GM12864 (cell line): ENCODE measurements at regions not wholly inside any gene's neighbourhood (a gene's known extent, or its start where the extent isn't known, plus 50 kb on each side); places are given as distances from the start of the nearest gene placed in this dataset.

Experiments
- DNase-seq: peaks from one replicate; pipeline ENCODE4 v3.0.0-alpha.2; 2011; ENCODE audit warnings: low read depth
- H3K4me3 ChIP-seq: 2 replicates; pipeline ENCODE4 v1.5.1; 2011; ENCODE audit warnings: mild to moderate bottlenecking, low read depth, low read length, control low read depth
- TF ChIP-seq, protein P1 (sequence below): IDR thresholded peaks from 2 replicates; pipeline ENCODE4 v1.5.1; 2011; ENCODE audit warnings: low read depth, mild to moderate bottlenecking, moderate library complexity, low read length, control low read depth, inconsistent platforms; ENCODE audit errors: missing control alignments

DNA sequence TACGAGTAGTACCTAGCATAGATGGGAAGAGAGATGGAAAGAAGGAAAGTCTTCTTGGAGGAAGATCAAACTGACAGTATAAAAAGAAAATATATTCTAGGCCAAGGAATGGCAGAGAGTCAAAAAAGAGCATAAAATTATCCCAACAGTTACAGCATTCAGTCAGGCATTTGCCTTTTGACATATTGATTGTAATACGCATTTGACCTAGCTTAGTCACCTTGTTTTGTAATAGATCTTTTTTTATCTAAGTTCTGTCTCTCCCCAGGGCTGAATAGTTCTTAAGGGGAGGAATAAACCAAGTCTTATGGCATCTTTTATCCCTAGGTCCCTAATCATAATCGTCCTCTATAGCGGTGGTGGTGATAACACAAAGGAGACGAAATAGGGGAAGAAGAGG lies 657.3 kb upstream of the PIK3C3 start:
- H3K4me3 ChIP-seq = no peak overlapping the region
- TF ChIP-seq, protein P1, sequence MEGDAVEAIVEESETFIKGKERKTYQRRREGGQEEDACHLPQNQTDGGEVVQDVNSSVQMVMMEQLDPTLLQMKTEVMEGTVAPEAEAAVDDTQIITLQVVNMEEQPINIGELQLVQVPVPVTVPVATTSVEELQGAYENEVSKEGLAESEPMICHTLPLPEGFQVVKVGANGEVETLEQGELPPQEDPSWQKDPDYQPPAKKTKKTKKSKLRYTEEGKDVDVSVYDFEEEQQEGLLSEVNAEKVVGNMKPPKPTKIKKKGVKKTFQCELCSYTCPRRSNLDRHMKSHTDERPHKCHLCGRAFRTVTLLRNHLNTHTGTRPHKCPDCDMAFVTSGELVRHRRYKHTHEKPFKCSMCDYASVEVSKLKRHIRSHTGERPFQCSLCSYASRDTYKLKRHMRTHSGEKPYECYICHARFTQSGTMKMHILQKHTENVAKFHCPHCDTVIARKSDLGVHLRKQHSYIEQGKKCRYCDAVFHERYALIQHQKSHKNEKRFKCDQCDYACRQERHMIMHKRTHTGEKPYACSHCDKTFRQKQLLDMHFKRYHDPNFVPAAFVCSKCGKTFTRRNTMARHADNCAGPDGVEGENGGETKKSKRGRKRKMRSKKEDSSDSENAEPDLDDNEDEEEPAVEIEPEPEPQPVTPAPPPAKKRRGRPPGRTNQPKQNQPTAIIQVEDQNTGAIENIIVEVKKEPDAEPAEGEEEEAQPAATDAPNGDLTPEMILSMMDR = no peak
- DNase-seq = no peak

- H3K4me3 ChIP-seq = no peak overlapping the region
- no peak for DNase-seq
- TF ChIP-seq, protein P1 = no peak
Measured at GRCh38 chr18:41269294-41269693, 685.7 kb upstream of the PIK3C3 start.

GRCh38 chr18:41268271-41268670 lies 686.8 kb upstream of the PIK3C3 start:
- TF ChIP-seq, protein P1 = no peak
- no peak for DNase-seq
- no peak overlapping the region for H3K4me3 ChIP-seq

GRCh38 chr18:41266616-41267015 lies 688.4 kb upstream of the PIK3C3 start:
- DNase-seq = no peak
- TF ChIP-seq, protein P1 = no peak

DNA sequence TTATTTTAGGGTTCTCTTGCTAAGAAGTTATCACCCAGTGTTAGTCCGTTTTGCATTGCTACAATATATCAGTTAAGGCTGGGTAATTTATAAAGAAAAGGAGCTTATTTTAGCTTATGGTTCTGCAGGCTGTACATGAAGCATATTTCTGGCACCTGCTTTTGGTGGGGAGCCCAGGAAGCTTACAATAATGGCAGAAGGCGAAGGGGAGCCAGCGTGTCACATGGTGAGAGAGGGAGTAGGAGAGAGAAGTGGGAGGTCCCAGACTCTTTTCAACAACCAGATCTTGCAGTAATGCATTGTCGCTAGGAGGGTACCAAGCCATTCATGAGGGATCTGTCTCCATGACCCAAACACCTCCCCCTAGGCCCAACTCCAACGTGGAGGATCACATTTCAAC lies 688.8 kb upstream of the PIK3C3 start:
- DNase-seq = no peak
- TF ChIP-seq, protein P1 = no peak
- no peak overlapping the region for H3K4me3 ChIP-seq

More at GRCh38 chr18:41266616-41267015, 688.4 kb upstream of the PIK3C3 start:
- H3K4me3 ChIP-seq = no peak overlapping the region

- TF ChIP-seq, protein P1 = no peak
- no peak for DNase-seq
- no peak overlapping the region for H3K4me3 ChIP-seq
Measured at GRCh38 chr18:41265047-41265446, 690.0 kb upstream of the PIK3C3 start.

DNA sequence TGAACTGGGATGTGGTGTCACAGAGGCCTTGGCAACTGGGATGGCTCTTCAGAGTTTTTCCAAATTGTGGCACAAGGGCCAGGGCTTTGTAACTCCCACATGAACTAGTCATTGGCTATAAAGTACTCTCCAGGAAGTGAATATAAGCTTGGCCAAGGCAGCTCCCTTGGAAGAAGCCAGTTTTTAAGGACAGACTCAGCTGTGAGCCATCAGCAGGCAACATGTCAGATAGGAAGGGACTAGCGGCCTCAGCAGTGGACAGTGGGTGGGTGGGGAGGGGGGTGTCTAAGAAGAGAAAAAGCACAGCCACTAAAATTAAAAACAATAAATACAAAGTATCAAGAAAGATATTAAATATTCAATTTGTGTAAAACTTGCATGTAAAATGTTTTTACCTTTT lies 691.1 kb upstream of the PIK3C3 start:
- TF ChIP-seq, protein P1 = no peak
- H3K4me3 ChIP-seq = no peak overlapping the region
- DNase-seq = no peak
